Choroid plexus epithelial cell (primary cell): ENCODE measurements at regions not wholly inside any gene's neighbourhood (a gene's known extent, or its start where the extent isn't known, plus 50 kb on each side); places are given as distances from the start of the nearest gene placed in this dataset.

Experiments used
- DNase-seq: peaks from one replicate; pipeline ENCODE4 v3.0.0-alpha.2; 2010; ENCODE audit warnings: low read depth
- H3K4me3 ChIP-seq: 2 replicates; pipeline ENCODE4 v1.5.1; 2011; ENCODE audit warnings: low read depth, mild to moderate bottlenecking, control low read depth, low read length, moderate library complexity
- CTCF ChIP-seq: conservative IDR thresholded peaks from 2 replicates; pipeline ENCODE4 v1.5.1; 2011; ENCODE audit warnings: low read depth, mild to moderate bottlenecking, control low read depth, inconsistent platforms, low read length, moderate library complexity

- no peak for TF ChIP-seq CTCF
- H3K4me3 ChIP-seq, result no peak overlapping the region
- no peak for DNase-seq
Observed at GRCh38 chr21:16855164-16855667, 657.6 kb upstream of the CXADR start.

GRCh38 chr21:16863362-16863905 is 649.4 kb upstream of the CXADR start:
- H3K4me3 ChIP-seq, result no peak overlapping the region
- no peak for TF ChIP-seq CTCF
- DNase-seq, result no peak

DNA sequence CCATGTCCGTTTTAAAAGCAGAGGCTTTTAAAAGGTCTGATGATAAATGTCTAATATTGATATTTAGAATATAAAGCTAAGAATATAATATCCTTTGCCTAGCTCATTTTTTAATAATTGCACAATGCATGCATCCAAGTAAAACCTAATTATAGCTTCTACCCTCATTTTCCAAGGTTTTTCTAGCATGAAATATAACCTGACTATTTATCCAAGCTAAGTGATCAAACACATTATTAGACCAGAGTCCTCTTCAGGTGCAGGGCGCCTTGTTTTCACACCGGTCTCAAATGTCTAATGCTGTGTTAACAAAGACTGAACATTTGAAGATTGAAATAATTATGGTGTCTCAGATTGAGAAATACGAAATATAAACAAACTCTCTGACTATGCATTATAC is 648.9 kb upstream of the CXADR start:
- no peak for TF ChIP-seq CTCF

DNA sequence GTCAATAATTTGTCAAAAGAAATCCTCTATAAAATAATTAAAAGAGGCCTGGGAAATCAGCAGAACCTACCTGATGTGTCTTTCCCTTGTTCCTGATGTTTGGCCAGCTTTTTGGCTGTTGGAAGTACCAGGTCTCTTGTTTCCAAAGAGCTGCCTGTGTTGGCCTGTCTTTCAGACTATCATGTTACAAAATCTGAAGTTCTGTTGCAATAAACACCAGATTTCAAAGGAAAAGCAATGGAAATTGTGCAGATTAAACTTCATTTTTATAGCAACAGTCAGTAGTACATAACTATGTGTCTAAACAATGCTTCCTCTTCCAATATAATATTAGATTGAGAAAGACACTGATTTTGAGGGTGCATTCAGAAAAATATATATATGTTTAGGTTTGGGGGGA is 647.2 kb upstream of the CXADR start:
- DNase-seq, result peak; percentile 46
- no peak overlapping the region for H3K4me3 ChIP-seq
- TF ChIP-seq CTCF, result no peak

More for the DNA sequence above, 648.9 kb upstream of the CXADR start:
- no peak for DNase-seq
- H3K4me3 ChIP-seq, result no peak overlapping the region

DNA sequence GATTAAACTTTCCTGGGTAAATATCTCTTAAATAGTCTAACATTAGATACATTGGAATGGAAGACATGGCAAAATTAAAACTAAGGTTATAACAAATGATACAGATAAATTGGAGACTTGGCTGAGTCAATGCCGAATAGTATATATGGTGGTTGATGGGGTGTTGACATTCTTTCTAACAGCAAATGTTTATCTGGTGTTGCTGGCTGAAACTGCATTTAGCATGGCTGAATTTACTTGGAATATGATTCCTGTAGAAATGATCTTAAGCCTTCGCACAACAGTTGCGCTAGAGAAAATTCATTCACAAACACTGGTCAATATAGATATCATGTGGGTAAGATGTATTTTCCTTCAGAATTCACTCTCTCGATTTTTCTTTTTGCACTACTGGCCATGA is 646.0 kb upstream of the CXADR start:
- no peak for TF ChIP-seq CTCF
- H3K4me3 ChIP-seq, result no peak overlapping the region
- DNase-seq, result no peak

DNA sequence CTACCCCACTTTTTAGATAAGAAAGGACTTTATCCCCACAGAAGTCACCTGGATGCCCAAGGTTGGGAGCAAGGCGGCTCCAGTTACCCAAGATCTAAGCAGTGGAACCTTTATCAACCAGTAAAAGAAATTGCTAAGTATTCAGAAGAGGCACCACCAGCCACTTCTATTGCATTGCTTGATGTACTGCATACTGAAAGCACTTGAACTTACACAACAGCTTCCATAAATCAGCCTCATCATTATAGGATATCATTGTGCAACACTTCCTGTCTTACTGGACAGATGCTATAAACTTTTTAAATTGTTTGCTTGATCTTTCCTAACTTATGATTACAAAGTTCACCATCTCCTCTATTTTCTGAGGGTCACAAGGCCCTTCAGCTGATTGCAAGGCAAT is 642.7 kb upstream of the CXADR start:
- TF ChIP-seq CTCF, result no peak
- peak; percentile 68 for DNase-seq
- no peak overlapping the region for H3K4me3 ChIP-seq

GRCh38 chr21:16872616-16873015 is 640.2 kb upstream of the CXADR start:
- DNase-seq, result no peak
- no peak for TF ChIP-seq CTCF
- no peak overlapping the region for H3K4me3 ChIP-seq
